Peyer's patch (tissue), 4 donors: ENCODE measurements at regions not wholly inside any gene's neighbourhood (a gene's known extent, or its start where the extent isn't known, plus 50 kb on each side); places are given as distances from the start of the nearest gene placed in this dataset.
A peak's percentile ranks its signal among the peaks of the same experiment; 100 is the strongest.

ENCODE experiments used
- DNase-seq, 3 donors: peaks; one replicate each; pipeline ENCODE4 v3.0.0-alpha.2; 2017 to 2019
- H3K27ac ChIP-seq, 4 donors: fragments of 200-600 bp; sonication (generic); one replicate each; pipeline ENCODE4 v1.5.1; 2016 to 2019
- H3K27me3 ChIP-seq, 2 donors: fragments of 200-600 bp; sonication (generic); one replicate each; pipeline ENCODE4 v1.5.1; 2019
- H3K36me3 ChIP-seq, 3 donors: fragments of 200-600 bp; sonication (generic); one replicate each; pipeline ENCODE4 v1.5.1; 2016 to 2019
- H3K4me1 ChIP-seq, 4 donors: fragments of 200-600 bp; sonication (generic); one replicate each; pipeline ENCODE4 v1.5.1; 2016 to 2019
- H3K4me3 ChIP-seq, 4 donors: fragments of 200-600 bp; sonication (generic); 1 replicate in 3 of 4; 2 replicates in 1 of 4; pipeline ENCODE4 v1.5.1; 2016 to 2019; ENCODE audit warnings: mild to moderate bottlenecking in 1 of 4
- H3K9me3 ChIP-seq, 4 donors: fragments of 200-600 bp; sonication (generic); one replicate each; pipeline ENCODE4 v1.5.1; 2016 to 2019; ENCODE audit warnings: mild to moderate bottlenecking in 1 of 4
- CTCF ChIP-seq, 6 experiments: fragments of 450-650 bp in 4 of 6; fragments of 200-600 bp in 2 of 6; sonication (generic) in 1 of 6; IDR thresholded peaks; one replicate each; pipeline ENCODE4 v1.5.1; 2017 to 2019; ENCODE audit warnings: antibody characterized with exemption in 6 of 6, mild to moderate bottlenecking in 3 of 6, moderate library complexity in 1 of 6
- POLR2A ChIP-seq, 2 donors: fragments of 450-650 bp; IDR thresholded peaks; one replicate each; pipeline ENCODE4 v1.5.1; 2017; ENCODE audit warnings: antibody characterized with exemption in 2 of 2, mild to moderate bottlenecking in 2 of 2, moderate library complexity in 2 of 2

- H3K9me3 ChIP-seq: no peaks in the 10 kb centered on the region
- H3K27me3 ChIP-seq: no peaks in the 10 kb centered on the region
- no peak for TF ChIP-seq POLR2A (IDR thresholded peaks at IDR 0.05)
- TF ChIP-seq CTCF (IDR thresholded peaks at IDR 0.05): no peak
- no peak for DNase-seq
- no peaks in the 10 kb centered on the region for H3K36me3 ChIP-seq
- H3K4me3 ChIP-seq: no peak overlapping the region
- no peaks in the 10 kb centered on the region for H3K4me1 ChIP-seq
- H3K27ac ChIP-seq: no peak overlapping the region
Observed at GRCh38 chr11:29166306-29166705, 850.5 kb downstream of the KCNA4 start.

GRCh38 chr11:29163231-29163630 lies 853.6 kb downstream of the KCNA4 start:
- H3K4me3 ChIP-seq: no peak overlapping the region
- TF ChIP-seq POLR2A (IDR thresholded peaks at IDR 0.05): no peak
- no peak for TF ChIP-seq CTCF (IDR thresholded peaks at IDR 0.05)
- H3K36me3 ChIP-seq: no peaks in the 10 kb centered on the region
- H3K4me1 ChIP-seq: no peaks in the 10 kb centered on the region
- DNase-seq: no peak
- no peak overlapping the region for H3K27ac ChIP-seq
- no peaks in the 10 kb centered on the region for H3K27me3 ChIP-seq
- no peaks in the 10 kb centered on the region for H3K9me3 ChIP-seq

- no peak overlapping the region for H3K4me3 ChIP-seq
Observed at GRCh38 chr11:29162491-29162890, 854.3 kb downstream of the KCNA4 start.

GRCh38 chr11:29161191-29161590 lies 855.6 kb downstream of the KCNA4 start:
- H3K36me3 ChIP-seq: no peaks in the 10 kb centered on the region
- no peaks in the 10 kb centered on the region for H3K4me1 ChIP-seq
- DNase-seq: no peak

More at GRCh38 chr11:29162491-29162890, 854.3 kb downstream of the KCNA4 start:
- no peak for TF ChIP-seq CTCF (IDR thresholded peaks at IDR 0.05)
- no peak overlapping the region for H3K27ac ChIP-seq
- no peaks in the 10 kb centered on the region for H3K27me3 ChIP-seq
- H3K9me3 ChIP-seq: no peaks in the 10 kb centered on the region
- H3K36me3 ChIP-seq: no peaks in the 10 kb centered on the region
- H3K4me1 ChIP-seq: no peaks in the 10 kb centered on the region
- DNase-seq: no peak

GRCh38 chr11:29159552-29160465 lies 857.0 kb downstream of the KCNA4 start:
- H3K4me3 ChIP-seq: no peak overlapping the region
- H3K27me3 ChIP-seq: no peaks in the 10 kb centered on the region
- DNase-seq: peak in 1 of 3 donors; percentile 47
- TF ChIP-seq CTCF (IDR thresholded peaks at IDR 0.05): peak in 4 of 6 experiments; percentile 35 to 66 (median 57)
- TF ChIP-seq POLR2A (IDR thresholded peaks at IDR 0.05): no peak
- no peaks in the 10 kb centered on the region for H3K4me1 ChIP-seq
- H3K9me3 ChIP-seq: no peaks in the 10 kb centered on the region
- H3K36me3 ChIP-seq: no peaks in the 10 kb centered on the region
- H3K27ac ChIP-seq: no peak overlapping the region

More at GRCh38 chr11:29161191-29161590, 855.6 kb downstream of the KCNA4 start:
- no peak overlapping the region for H3K4me3 ChIP-seq
- TF ChIP-seq POLR2A (IDR thresholded peaks at IDR 0.05) (no peak), CTCF (IDR thresholded peaks at IDR 0.05) (no peak)
- no peaks in the 10 kb centered on the region for H3K27me3 ChIP-seq
- H3K9me3 ChIP-seq: no peaks in the 10 kb centered on the region
- H3K27ac ChIP-seq: no peak overlapping the region
